ENCODE measurements at regions not wholly inside any gene's neighbourhood (a gene's known extent, or its start where the extent isn't known, plus 50 kb on each side); places are given as distances from the start of the nearest gene placed in this dataset.

GRCh38 chr16:64771273-64771672 lies 350.6 kb downstream of the CDH11 start:
- no peaks in the 10 kb centered on the region for H3K27me3 ChIP-seq (ENCODE audit: control insufficient read depth in 1 of 2, insufficient read depth in 2 of 2, low read length in 2 of 2)
- no peak overlapping the region for H3K4me3 ChIP-seq (ENCODE audit: low read length in 2 of 2)
- no peak overlapping the region for H3K9ac ChIP-seq (ENCODE audit: low read length in 2 of 2)
- no peaks in the 10 kb centered on the region for H3K9me3 ChIP-seq (ENCODE audit: control insufficient read depth in 2 of 2, low read length in 2 of 2)
- H3K36me3 ChIP-seq (ENCODE audit: control insufficient read depth in 2 of 2, insufficient read depth in 2 of 2, low read length in 2 of 2) = no peaks in the 10 kb centered on the region
- H3K4me1 ChIP-seq (ENCODE audit: control insufficient read depth, insufficient read depth, low read length) = no peaks in the 10 kb centered on the region
- no peak overlapping the region for H3K27ac ChIP-seq (ENCODE audit: low read length)

- Histone ChIP-seq H3K9me3 (ENCODE audit: control insufficient read depth in 2 of 2, low read length in 2 of 2) (no peaks in the 10 kb centered on the region), H3K36me3 (ENCODE audit: control insufficient read depth in 2 of 2, insufficient read depth in 2 of 2, low read length in 2 of 2) (no peaks in the 10 kb centered on the region), H3K4me3 (ENCODE audit: low read length in 2 of 2) (no peak overlapping the region), H3K27ac (ENCODE audit: low read length) (no peak overlapping the region), H3K9ac (ENCODE audit: low read length in 2 of 2) (no peak overlapping the region), H3K4me1 (ENCODE audit: control insufficient read depth, insufficient read depth, low read length) (no peaks in the 10 kb centered on the region), H3K27me3 (ENCODE audit: control insufficient read depth in 1 of 2, insufficient read depth in 2 of 2, low read length in 2 of 2) (no peaks in the 10 kb centered on the region)
Observed at GRCh38 chr16:64762211-64762610, 359.7 kb downstream of the CDH11 start.

GRCh38 chr16:64754279-64754678 lies 367.6 kb downstream of the CDH11 start:
- no peak overlapping the region for H3K27ac ChIP-seq (ENCODE audit: low read length)
- H3K9me3 ChIP-seq (ENCODE audit: control insufficient read depth in 2 of 2, low read length in 2 of 2) = no peaks in the 10 kb centered on the region
- no peaks in the 10 kb centered on the region for H3K36me3 ChIP-seq (ENCODE audit: control insufficient read depth in 2 of 2, insufficient read depth in 2 of 2, low read length in 2 of 2)
- H3K4me1 ChIP-seq (ENCODE audit: control insufficient read depth, insufficient read depth, low read length) = no peaks in the 10 kb centered on the region
- no peaks in the 10 kb centered on the region for H3K27me3 ChIP-seq (ENCODE audit: control insufficient read depth in 1 of 2, insufficient read depth in 2 of 2, low read length in 2 of 2)
- no peak overlapping the region for H3K4me3 ChIP-seq (ENCODE audit: low read length in 2 of 2)
- H3K9ac ChIP-seq (ENCODE audit: low read length in 2 of 2) = no peak overlapping the region

GRCh38 chr16:64751906-64752305 lies 370.0 kb downstream of the CDH11 start:
- H3K27ac ChIP-seq (ENCODE audit: low read length) = no peak overlapping the region

GRCh38 chr16:64749346-64749745 lies 372.5 kb downstream of the CDH11 start:
- H3K4me1 ChIP-seq (ENCODE audit: control insufficient read depth, insufficient read depth, low read length) = no peaks in the 10 kb centered on the region
- no peak overlapping the region for H3K27ac ChIP-seq (ENCODE audit: low read length)
- no peaks in the 10 kb centered on the region for H3K27me3 ChIP-seq (ENCODE audit: control insufficient read depth in 1 of 2, insufficient read depth in 2 of 2, low read length in 2 of 2)
- H3K9ac ChIP-seq (ENCODE audit: low read length in 2 of 2) = no peak overlapping the region
- no peak overlapping the region for H3K4me3 ChIP-seq (ENCODE audit: low read length in 2 of 2)
- H3K9me3 ChIP-seq (ENCODE audit: control insufficient read depth in 2 of 2, low read length in 2 of 2) = no peaks in the 10 kb centered on the region
- no peaks in the 10 kb centered on the region for H3K36me3 ChIP-seq (ENCODE audit: control insufficient read depth in 2 of 2, insufficient read depth in 2 of 2, low read length in 2 of 2)

More at GRCh38 chr16:64751906-64752305, 370.0 kb downstream of the CDH11 start:
- Histone ChIP-seq H3K9me3 (ENCODE audit: control insufficient read depth in 2 of 2, low read length in 2 of 2) (no peaks in the 10 kb centered on the region), H3K36me3 (ENCODE audit: control insufficient read depth in 2 of 2, insufficient read depth in 2 of 2, low read length in 2 of 2) (no peaks in the 10 kb centered on the region), H3K4me1 (ENCODE audit: control insufficient read depth, insufficient read depth, low read length) (no peaks in the 10 kb centered on the region), H3K9ac (ENCODE audit: low read length in 2 of 2) (no peak overlapping the region), H3K4me3 (ENCODE audit: low read length in 2 of 2) (no peak overlapping the region), H3K27me3 (ENCODE audit: control insufficient read depth in 1 of 2, insufficient read depth in 2 of 2, low read length in 2 of 2) (no peaks in the 10 kb centered on the region)

GRCh38 chr16:64745258-64745930 lies 376.5 kb downstream of the CDH11 start:
- H3K9me3 ChIP-seq (ENCODE audit: control insufficient read depth in 2 of 2, low read length in 2 of 2) = no peaks in the 10 kb centered on the region
- no peaks in the 10 kb centered on the region for H3K36me3 ChIP-seq (ENCODE audit: control insufficient read depth in 2 of 2, insufficient read depth in 2 of 2, low read length in 2 of 2)
- no peaks in the 10 kb centered on the region for H3K4me1 ChIP-seq (ENCODE audit: control insufficient read depth, insufficient read depth, low read length)
- no peak overlapping the region for H3K27ac ChIP-seq (ENCODE audit: low read length)
- no peak overlapping the region for H3K9ac ChIP-seq (ENCODE audit: low read length in 2 of 2)
- no peak overlapping the region for H3K4me3 ChIP-seq (ENCODE audit: low read length in 2 of 2)
- no peaks in the 10 kb centered on the region for H3K27me3 ChIP-seq (ENCODE audit: control insufficient read depth in 1 of 2, insufficient read depth in 2 of 2, low read length in 2 of 2)

- no peaks in the 10 kb centered on the region for H3K36me3 ChIP-seq (ENCODE audit: control insufficient read depth in 2 of 2, insufficient read depth in 2 of 2, low read length in 2 of 2)
- H3K27me3 ChIP-seq (ENCODE audit: control insufficient read depth in 1 of 2, insufficient read depth in 2 of 2, low read length in 2 of 2) = no peaks in the 10 kb centered on the region
- H3K4me1 ChIP-seq (ENCODE audit: control insufficient read depth, insufficient read depth, low read length) = no peaks in the 10 kb centered on the region
- no peaks in the 10 kb centered on the region for H3K9me3 ChIP-seq (ENCODE audit: control insufficient read depth in 2 of 2, low read length in 2 of 2)
- H3K27ac ChIP-seq (ENCODE audit: low read length) = no peak overlapping the region
- H3K9ac ChIP-seq (ENCODE audit: low read length in 2 of 2) = no peak overlapping the region
- no peak overlapping the region for H3K4me3 ChIP-seq (ENCODE audit: low read length in 2 of 2)
Observed at GRCh38 chr16:64742455-64743223, 379.2 kb downstream of the CDH11 start.

GRCh38 chr16:64740261-64740660 lies 381.6 kb downstream of the CDH11 start:
- Histone ChIP-seq H3K4me1 (ENCODE audit: control insufficient read depth, insufficient read depth, low read length) (no peaks in the 10 kb centered on the region), H3K9ac (ENCODE audit: low read length in 2 of 2) (no peak overlapping the region), H3K4me3 (ENCODE audit: low read length in 2 of 2) (no peak overlapping the region), H3K27me3 (ENCODE audit: control insufficient read depth in 1 of 2, insufficient read depth in 2 of 2, low read length in 2 of 2) (no peaks in the 10 kb centered on the region), H3K27ac (ENCODE audit: low read length) (no peak overlapping the region), H3K36me3 (ENCODE audit: control insufficient read depth in 2 of 2, insufficient read depth in 2 of 2, low read length in 2 of 2) (no peaks in the 10 kb centered on the region), H3K9me3 (ENCODE audit: control insufficient read depth in 2 of 2, low read length in 2 of 2) (no peaks in the 10 kb centered on the region)

GRCh38 chr16:64738321-64738960 lies 383.4 kb downstream of the CDH11 start:
- no peak overlapping the region for H3K4me3 ChIP-seq (ENCODE audit: low read length in 2 of 2)
- H3K9ac ChIP-seq (ENCODE audit: low read length in 2 of 2) = no peak overlapping the region
- H3K27ac ChIP-seq (ENCODE audit: low read length) = no peak overlapping the region
- no peaks in the 10 kb centered on the region for H3K4me1 ChIP-seq (ENCODE audit: control insufficient read depth, insufficient read depth, low read length)
- H3K9me3 ChIP-seq (ENCODE audit: control insufficient read depth in 2 of 2, low read length in 2 of 2) = no peaks in the 10 kb centered on the region
- no peaks in the 10 kb centered on the region for H3K36me3 ChIP-seq (ENCODE audit: control insufficient read depth in 2 of 2, insufficient read depth in 2 of 2, low read length in 2 of 2)
- H3K27me3 ChIP-seq (ENCODE audit: control insufficient read depth in 1 of 2, insufficient read depth in 2 of 2, low read length in 2 of 2) = no peaks in the 10 kb centered on the region

- H3K36me3 ChIP-seq (ENCODE audit: control insufficient read depth in 2 of 2, insufficient read depth in 2 of 2, low read length in 2 of 2) = no peaks in the 10 kb centered on the region
- H3K9me3 ChIP-seq (ENCODE audit: control insufficient read depth in 2 of 2, low read length in 2 of 2) = no peaks in the 10 kb centered on the region
- H3K4me1 ChIP-seq (ENCODE audit: control insufficient read depth, insufficient read depth, low read length) = no peaks in the 10 kb centered on the region
- no peak overlapping the region for H3K9ac ChIP-seq (ENCODE audit: low read length in 2 of 2)
- no peak overlapping the region for H3K27ac ChIP-seq (ENCODE audit: low read length)
- H3K27me3 ChIP-seq (ENCODE audit: control insufficient read depth in 1 of 2, insufficient read depth in 2 of 2, low read length in 2 of 2) = no peaks in the 10 kb centered on the region
- no peak overlapping the region for H3K4me3 ChIP-seq (ENCODE audit: low read length in 2 of 2)
Observed at GRCh38 chr16:64736857-64737256, 385.0 kb downstream of the CDH11 start.

GRCh38 chr16:64731891-64732290 lies 390.0 kb downstream of the CDH11 start:
- Histone ChIP-seq H3K9ac (ENCODE audit: low read length in 2 of 2) (no peak overlapping the region), H3K4me1 (ENCODE audit: control insufficient read depth, insufficient read depth, low read length) (no peaks in the 10 kb centered on the region), H3K9me3 (ENCODE audit: control insufficient read depth in 2 of 2, low read length in 2 of 2) (no peaks in the 10 kb centered on the region), H3K27ac (ENCODE audit: low read length) (no peak overlapping the region), H3K27me3 (ENCODE audit: control insufficient read depth in 1 of 2, insufficient read depth in 2 of 2, low read length in 2 of 2) (no peaks in the 10 kb centered on the region), H3K4me3 (ENCODE audit: low read length in 2 of 2) (no peak overlapping the region), H3K36me3 (ENCODE audit: control insufficient read depth in 2 of 2, insufficient read depth in 2 of 2, low read length in 2 of 2) (no peaks in the 10 kb centered on the region)

Data from stomach smooth muscle (tissue), 2 donors.